Adrenal gland (tissue), 5 donors: ENCODE measurements at regions not wholly inside any gene's neighbourhood (a gene's known extent, or its start where the extent isn't known, plus 50 kb on each side); places are given as distances from the start of the nearest gene placed in this dataset.

Source experiments
- CTCF ChIP-seq, 6 experiments: fragments of 450-650 bp in 4 of 6; fragments of 200-600 bp in 2 of 6; sonication (generic) in 1 of 6; IDR thresholded peaks; 1 replicate in 5 of 6; 2 replicates in 1 of 6; pipeline versions ENCODE4 v1.5.1 to v1.8.0; 2016 to 2021; ENCODE audit warnings: antibody characterized with exemption in 6 of 6, mild to moderate bottlenecking in 2 of 6, moderate library complexity in 1 of 6
- POLR2A ChIP-seq, 2 donors: fragments of 450-650 bp; IDR thresholded peaks; one replicate each; pipeline ENCODE4 v1.6.1; 2017; ENCODE audit warnings: antibody characterized with exemption in 2 of 2, mild to moderate bottlenecking in 2 of 2, moderate library complexity in 1 of 2
- donor health status: DM: no; HTN: no; CAD: no.

- TF ChIP-seq CTCF (IDR thresholded peaks at IDR 0.05) (no peak), POLR2A (IDR thresholded peaks at IDR 0.05) (no peak)
Observed at GRCh38 chr12:97274386-97274785, 188.2 kb upstream of the RMST start.
